ENCODE measurements at regions not wholly inside any gene's neighbourhood (a gene's known extent, or its start where the extent isn't known, plus 50 kb on each side); places are given as distances from the start of the nearest gene placed in this dataset.

DNA sequence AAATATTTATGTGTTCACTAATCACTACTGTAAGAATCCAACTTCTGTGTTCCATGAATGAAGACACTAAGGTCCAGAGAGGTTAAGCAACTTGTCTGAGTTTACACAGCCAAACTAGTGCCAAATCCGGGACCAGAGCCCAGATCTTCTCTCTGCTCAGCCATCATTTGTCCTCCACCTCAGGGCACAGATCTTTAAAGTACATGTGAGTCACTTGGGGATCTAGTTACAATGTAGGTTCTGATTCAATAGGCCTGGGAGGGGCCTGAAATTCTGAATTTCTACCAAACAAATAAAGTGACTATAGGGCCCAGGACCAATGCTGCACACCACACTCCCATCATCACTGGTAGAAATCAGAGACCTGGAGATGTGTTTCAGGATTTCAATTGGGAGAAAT is 162.9 kb downstream of the GXYLT1 start:
- Histone ChIP-seq H3K9ac (ENCODE audit: low read depth in 2 of 2, low read length in 2 of 2) (no peak overlapping the region), H3K36me3 (no peaks in the 10 kb centered on the region), H3K4me3 (no peak overlapping the region), H3K27ac (no peak overlapping the region), H3K9me3 (no peaks in the 10 kb centered on the region), H3K27me3 (no peaks in the 10 kb centered on the region), H3K4me1 (no peaks in the 10 kb centered on the region)
- TF ChIP-seq CTCF (IDR thresholded peaks at IDR 0.05): no peak
- DNase-seq: no peak
- intact Hi-C loops (cut with DNase I): no loop called here

DNA sequence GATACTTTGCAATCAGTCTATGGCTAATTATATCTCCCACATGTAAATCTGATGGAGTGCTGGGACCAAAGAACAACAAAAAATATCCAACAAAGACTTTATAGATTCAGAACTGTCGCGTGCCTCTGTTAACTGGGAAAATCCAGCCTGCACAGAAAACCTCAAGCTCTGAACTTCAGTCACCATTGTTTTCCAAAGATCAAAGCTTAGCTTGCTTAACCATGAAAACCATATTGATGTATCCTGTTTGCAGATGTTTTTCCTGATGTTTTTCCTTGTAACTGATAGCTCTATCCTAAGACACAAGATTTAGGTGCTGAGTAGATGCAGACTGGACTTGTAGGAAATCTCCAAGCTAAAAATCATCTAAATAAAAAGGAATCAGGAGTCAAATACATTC is 163.7 kb downstream of the GXYLT1 start:
- H3K4me1 ChIP-seq: no peaks in the 10 kb centered on the region
- H3K27ac ChIP-seq: no peak overlapping the region
- no peak for TF ChIP-seq CTCF (IDR thresholded peaks at IDR 0.05)
- no peaks in the 10 kb centered on the region for H3K27me3 ChIP-seq
- no peaks in the 10 kb centered on the region for H3K9me3 ChIP-seq
- H3K9ac ChIP-seq (ENCODE audit: low read depth in 2 of 2, low read length in 2 of 2): no peak overlapping the region
- intact Hi-C loops (cut with DNase I): no loop called here
- H3K4me3 ChIP-seq: no peak overlapping the region
- no peak for DNase-seq
- no peaks in the 10 kb centered on the region for H3K36me3 ChIP-seq

GRCh38 chr12:41980390-41980789 is 164.3 kb downstream of the GXYLT1 start:
- H3K9ac ChIP-seq (ENCODE audit: low read depth in 2 of 2, low read length in 2 of 2): no peak overlapping the region
- H3K27me3 ChIP-seq: no peaks in the 10 kb centered on the region
- no peaks in the 10 kb centered on the region for H3K36me3 ChIP-seq
- no peak overlapping the region for H3K4me3 ChIP-seq
- intact Hi-C loops (cut with DNase I): no loop called here
- no peak for TF ChIP-seq CTCF (IDR thresholded peaks at IDR 0.05)
- no peak overlapping the region for H3K27ac ChIP-seq
- no peaks in the 10 kb centered on the region for H3K9me3 ChIP-seq
- H3K4me1 ChIP-seq: no peaks in the 10 kb centered on the region
- DNase-seq: no peak

GRCh38 chr12:41979574-41979973 is 165.1 kb downstream of the GXYLT1 start:
- intact Hi-C loops (cut with DNase I): no loop called here
- Histone ChIP-seq H3K9ac (ENCODE audit: low read depth in 2 of 2, low read length in 2 of 2) (no peak overlapping the region), H3K4me3 (no peak overlapping the region), H3K36me3 (no peaks in the 10 kb centered on the region), H3K27me3 (no peaks in the 10 kb centered on the region), H3K9me3 (no peaks in the 10 kb centered on the region), H3K27ac (no peak overlapping the region), H3K4me1 (no peaks in the 10 kb centered on the region)
- no peak for TF ChIP-seq CTCF (IDR thresholded peaks at IDR 0.05)
- no peak for DNase-seq

DNA sequence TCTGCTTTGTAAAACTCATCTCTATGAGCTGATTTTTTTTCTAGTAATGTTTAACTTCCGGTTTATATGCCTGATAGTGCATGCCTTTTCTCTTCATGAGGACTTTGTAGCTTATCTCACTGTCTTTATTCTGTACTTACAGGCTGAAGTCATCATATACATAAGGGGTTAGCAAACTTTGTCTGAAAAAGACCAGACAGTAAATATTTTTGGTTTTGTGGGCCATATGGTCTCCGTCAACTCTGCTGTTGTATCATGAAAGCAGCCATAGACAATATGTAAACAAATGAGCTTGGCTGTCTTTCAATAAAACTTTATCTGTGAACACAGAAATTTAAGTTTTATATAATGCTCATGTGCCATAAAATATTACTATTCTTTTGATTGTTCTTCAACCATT is 172.1 kb downstream of the GXYLT1 start:
- H3K9me3 ChIP-seq: no peaks in the 10 kb centered on the region
- no peak for DNase-seq
- H3K27ac ChIP-seq: no peak overlapping the region
- TF ChIP-seq CTCF (IDR thresholded peaks at IDR 0.05): no peak
- H3K9ac ChIP-seq (ENCODE audit: low read depth in 2 of 2, low read length in 2 of 2): no peak overlapping the region
- intact Hi-C loops (cut with DNase I): no loop called here
- H3K4me3 ChIP-seq: no peak overlapping the region
- H3K36me3 ChIP-seq: no peaks in the 10 kb centered on the region
- no peaks in the 10 kb centered on the region for H3K4me1 ChIP-seq
- H3K27me3 ChIP-seq: no peaks in the 10 kb centered on the region

- Histone ChIP-seq H3K27ac (no peak overlapping the region), H3K9me3 (no peaks in the 10 kb centered on the region), H3K27me3 (no peaks in the 10 kb centered on the region), H3K36me3 (no peaks in the 10 kb centered on the region), H3K9ac (ENCODE audit: low read depth in 2 of 2, low read length in 2 of 2) (no peak overlapping the region), H3K4me3 (no peak overlapping the region), H3K4me1 (no peaks in the 10 kb centered on the region)
- no peak for DNase-seq
- TF ChIP-seq CTCF (IDR thresholded peaks at IDR 0.05): no peak
- intact Hi-C loops (cut with DNase I): no loop called here
Measured at GRCh38 chr12:41972196-41972595, 172.5 kb downstream of the GXYLT1 start.

Measured in colonic mucosa (tissue), 4 donors.